Fibroblast of villous mesenchyme (primary cell): ENCODE measurements at regions not wholly inside any gene's neighbourhood (a gene's known extent, or its start where the extent isn't known, plus 50 kb on each side); places are given as distances from the start of the nearest gene placed in this dataset.
A peak's percentile ranks its signal among the peaks of the same experiment; 100 is the strongest.

Experiments
- DNase-seq: peaks from one replicate; pipeline ENCODE4 v3.0.0-alpha.2; 2010; ENCODE audit warnings: low read depth
- H3K4me3 ChIP-seq: 2 replicates; pipeline ENCODE4 v1.5.1; 2011; ENCODE audit warnings: low read depth, mild to moderate bottlenecking, low read length
- CTCF ChIP-seq: IDR thresholded peaks from 2 replicates; pipeline ENCODE4 v1.5.1; 2012; ENCODE audit warnings: low read depth, mild to moderate bottlenecking, low read length; ENCODE audit not compliant: insufficient read depth

GRCh38 chrX:2610246-2611170, 80.6 kb upstream of the CD99 start:
- no peak for DNase-seq
- no peak for TF ChIP-seq CTCF
- peak overlapping the region; percentile 91 for H3K4me3 ChIP-seq

- peak overlapping the region; percentile 91 for H3K4me3 ChIP-seq
- DNase-seq = peak; percentile 30
Measured at GRCh38 chrX:2609431-2610238, 81.5 kb upstream of the CD99 start.

GRCh38 chrX:2608638-2609430, 82.3 kb upstream of the CD99 start:
- peak; percentile 85 for DNase-seq
- TF ChIP-seq CTCF = no peak

More at GRCh38 chrX:2609431-2610238, 81.5 kb upstream of the CD99 start:
- no peak for TF ChIP-seq CTCF

GRCh38 chrX:2607113-2607512, 84.0 kb upstream of the CD99 start:
- TF ChIP-seq CTCF = no peak
- no peak for DNase-seq
- no peak overlapping the region for H3K4me3 ChIP-seq

More at GRCh38 chrX:2608638-2609430, 82.3 kb upstream of the CD99 start:
- peak overlapping the region; percentile 91 for H3K4me3 ChIP-seq

GRCh38 chrX:2600564-2600963, 90.5 kb upstream of the CD99 start:
- no peak for TF ChIP-seq CTCF
- no peak overlapping the region for H3K4me3 ChIP-seq
- no peak for DNase-seq

GRCh38 chrX:2596555-2597255, 94.4 kb upstream of the CD99 start:
- no peak for TF ChIP-seq CTCF
- no peak for DNase-seq
- no peak overlapping the region for H3K4me3 ChIP-seq
